ENCODE measurements at regions not wholly inside any gene's neighbourhood (a gene's known extent, or its start where the extent isn't known, plus 50 kb on each side); places are given as distances from the start of the nearest gene placed in this dataset.
A peak's percentile ranks its signal among the peaks of the same experiment; 100 is the strongest.
"Not testable (repeated sequence)": the region's sequence is repeated elsewhere in the genome, so short reads cannot be mapped to it uniquely, and the experiment has no call there.

DNA sequence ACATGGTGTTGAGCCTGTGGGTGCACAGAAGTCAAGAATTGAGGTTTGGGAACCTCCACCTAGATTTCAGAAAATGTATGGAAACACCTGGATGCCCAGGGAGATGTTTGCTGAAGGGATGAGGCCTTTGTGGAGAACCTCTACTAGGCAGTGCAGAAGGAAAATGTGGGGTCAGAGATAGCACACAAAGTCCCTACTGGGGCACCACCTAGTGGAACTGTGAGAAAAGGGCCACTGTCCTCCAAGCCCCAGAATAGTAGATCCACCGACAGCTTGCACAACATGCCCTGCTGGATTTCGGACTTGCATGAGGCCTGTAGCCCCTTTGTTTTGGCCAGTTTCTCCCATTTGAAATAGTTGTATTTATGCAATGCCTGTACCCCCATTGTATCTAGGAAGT lies 2027.3 kb downstream of the PCDH9 start:
- H3K4me3 Mint-ChIP-seq; H3K27ac Mint-ChIP-seq; H3K27me3 Mint-ChIP-seq (ENCODE audit: low read depth); H3K36me3 Mint-ChIP-seq (ENCODE audit: low read depth); H3K4me1 Mint-ChIP-seq (ENCODE audit: low read depth); DNase-seq (ENCODE audit: low spot score): not testable (repeated sequence)
- peaks cover 30% of the 10 kb centered on the region for H3K9me3 Mint-ChIP-seq

DNA sequence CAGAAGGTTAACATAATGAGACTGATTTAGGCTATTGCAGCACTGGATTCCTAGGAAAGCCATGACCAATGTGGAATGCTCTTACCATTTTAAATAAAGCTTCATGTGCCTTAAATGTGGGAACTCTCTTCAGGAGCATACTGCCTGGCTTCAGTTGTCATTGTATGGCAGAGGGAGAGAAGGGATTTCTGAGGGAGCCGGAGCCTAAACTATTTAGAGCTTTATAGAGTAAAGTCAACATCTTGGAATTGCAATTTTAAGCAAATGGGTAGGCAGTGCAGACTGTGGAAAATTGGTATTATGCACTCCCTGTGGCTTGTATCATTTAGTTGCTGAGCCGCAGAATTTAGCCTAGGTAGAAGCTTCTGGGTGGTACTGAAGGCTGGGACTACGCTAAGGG lies 2041.4 kb downstream of the PCDH9 start:
- Mint-ChIP-seq H3K27ac (no peak overlapping the region), H3K36me3 (ENCODE audit: low read depth) (no peaks in the 10 kb centered on the region), H3K4me1 (ENCODE audit: low read depth) (no peaks in the 10 kb centered on the region), H3K9me3 (peaks cover 42% of the 10 kb centered on the region), H3K27me3 (ENCODE audit: low read depth) (no peaks in the 10 kb centered on the region), H3K4me3 (no peak overlapping the region)
- DNase-seq (ENCODE audit: low spot score) = no peak

DNA sequence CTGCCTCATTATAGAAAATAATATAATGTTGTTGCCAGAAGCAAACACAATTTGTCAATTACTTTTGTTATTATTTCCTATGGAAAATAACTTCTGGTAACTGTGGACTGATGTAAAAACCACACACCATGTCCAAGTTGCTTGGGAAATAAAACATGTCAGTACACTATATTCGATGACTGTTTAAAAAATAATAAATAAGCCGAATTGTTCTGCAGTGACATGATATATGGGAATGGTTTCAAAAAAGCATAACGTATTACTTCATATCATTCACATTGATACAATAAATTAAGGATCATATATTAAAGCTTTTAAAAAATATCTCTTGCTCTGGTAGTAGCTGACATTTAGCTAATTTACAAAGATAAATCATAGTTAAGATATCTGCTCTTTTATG lies 2062.1 kb downstream of the PCDH9 start:
- no peak for DNase-seq (ENCODE audit: low spot score)
- Mint-ChIP-seq H3K27me3 (ENCODE audit: low read depth) (no peaks in the 10 kb centered on the region), H3K36me3 (ENCODE audit: low read depth) (no peaks in the 10 kb centered on the region), H3K9me3 (peaks cover 6% of the 10 kb centered on the region), H3K27ac (no peak overlapping the region), H3K4me1 (ENCODE audit: low read depth) (no peaks in the 10 kb centered on the region), H3K4me3 (no peak overlapping the region)

DNA sequence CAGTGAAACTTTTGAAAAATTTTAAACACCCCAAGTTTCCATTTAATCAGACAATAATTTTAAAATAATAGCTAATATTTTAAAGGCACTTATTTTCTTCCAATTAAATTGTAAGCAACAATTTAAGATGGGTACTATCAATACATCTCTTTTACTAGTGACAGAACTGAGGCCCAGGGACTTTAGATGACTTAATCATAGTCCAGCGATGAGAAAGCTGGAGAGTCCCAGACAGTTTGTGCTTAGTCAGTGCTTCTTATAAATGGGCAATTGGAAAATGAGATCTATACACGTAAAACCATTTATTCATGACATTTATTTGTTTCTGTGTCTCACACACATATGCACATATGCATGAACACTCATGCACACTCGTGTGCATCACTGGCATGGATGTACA lies 2063.5 kb downstream of the PCDH9 start:
- no peaks in the 10 kb centered on the region for H3K4me1 Mint-ChIP-seq (ENCODE audit: low read depth)
- H3K9me3 Mint-ChIP-seq = peaks cover 14% of the 10 kb centered on the region
- H3K4me3 Mint-ChIP-seq = no peak overlapping the region
- no peaks in the 10 kb centered on the region for H3K27me3 Mint-ChIP-seq (ENCODE audit: low read depth)
- H3K36me3 Mint-ChIP-seq (ENCODE audit: low read depth) = no peaks in the 10 kb centered on the region
- H3K27ac Mint-ChIP-seq = no peak overlapping the region
- DNase-seq (ENCODE audit: low spot score) = no peak

DNA sequence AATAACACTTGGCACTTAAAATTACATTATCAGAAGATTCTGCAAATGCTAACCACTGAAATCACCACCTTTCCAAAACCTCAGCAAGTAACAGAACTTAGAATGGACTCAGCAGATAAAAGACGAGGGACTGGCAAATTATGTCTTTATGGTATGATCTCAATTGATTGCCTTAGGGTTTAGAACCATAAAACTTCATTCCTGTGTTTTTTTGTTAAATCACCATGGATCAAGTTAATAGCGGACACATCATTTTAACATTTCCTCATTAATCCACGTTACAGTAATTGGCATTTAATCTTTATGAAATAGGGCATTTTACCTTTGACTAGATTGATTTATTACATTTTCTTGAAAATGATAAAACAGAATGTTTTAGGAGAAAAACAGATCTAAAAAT lies 2070.3 kb downstream of the PCDH9 start:
- peaks cover 36% of the 10 kb centered on the region for H3K9me3 Mint-ChIP-seq
- H3K36me3 Mint-ChIP-seq (ENCODE audit: low read depth) = no peaks in the 10 kb centered on the region
- no peak overlapping the region for H3K4me3 Mint-ChIP-seq
- DNase-seq (ENCODE audit: low spot score) = no peak
- H3K4me1 Mint-ChIP-seq (ENCODE audit: low read depth) = no peaks in the 10 kb centered on the region
- no peak overlapping the region for H3K27ac Mint-ChIP-seq
- no peaks in the 10 kb centered on the region for H3K27me3 Mint-ChIP-seq (ENCODE audit: low read depth)

DNA sequence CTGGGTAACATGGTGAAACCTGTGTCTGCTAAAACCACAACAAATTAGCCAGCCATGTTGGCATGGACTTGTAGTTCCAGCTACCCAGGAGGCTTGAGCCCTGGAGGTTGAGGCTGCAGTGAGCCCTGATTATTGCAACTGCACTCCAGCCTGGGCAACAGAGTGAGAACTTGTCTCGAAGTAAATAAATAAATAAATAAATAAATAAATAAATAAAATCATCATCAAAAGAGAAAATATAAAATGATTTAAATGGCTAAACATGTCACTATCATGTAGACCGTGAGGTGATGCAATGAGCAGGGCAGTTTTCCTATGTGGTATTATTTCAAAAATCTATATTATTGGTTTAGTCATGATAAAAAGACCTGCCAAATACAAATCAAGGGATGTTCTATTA lies 2074.3 kb downstream of the PCDH9 start:
- Mint-ChIP-seq H3K27ac (no peak overlapping the region), H3K9me3 (peaks cover 45% of the 10 kb centered on the region), H3K36me3 (ENCODE audit: low read depth) (no peaks in the 10 kb centered on the region), H3K27me3 (ENCODE audit: low read depth) (no peaks in the 10 kb centered on the region), H3K4me1 (ENCODE audit: low read depth) (no peaks in the 10 kb centered on the region), H3K4me3 (no peak overlapping the region)
- no peak for DNase-seq (ENCODE audit: low spot score)

DNA sequence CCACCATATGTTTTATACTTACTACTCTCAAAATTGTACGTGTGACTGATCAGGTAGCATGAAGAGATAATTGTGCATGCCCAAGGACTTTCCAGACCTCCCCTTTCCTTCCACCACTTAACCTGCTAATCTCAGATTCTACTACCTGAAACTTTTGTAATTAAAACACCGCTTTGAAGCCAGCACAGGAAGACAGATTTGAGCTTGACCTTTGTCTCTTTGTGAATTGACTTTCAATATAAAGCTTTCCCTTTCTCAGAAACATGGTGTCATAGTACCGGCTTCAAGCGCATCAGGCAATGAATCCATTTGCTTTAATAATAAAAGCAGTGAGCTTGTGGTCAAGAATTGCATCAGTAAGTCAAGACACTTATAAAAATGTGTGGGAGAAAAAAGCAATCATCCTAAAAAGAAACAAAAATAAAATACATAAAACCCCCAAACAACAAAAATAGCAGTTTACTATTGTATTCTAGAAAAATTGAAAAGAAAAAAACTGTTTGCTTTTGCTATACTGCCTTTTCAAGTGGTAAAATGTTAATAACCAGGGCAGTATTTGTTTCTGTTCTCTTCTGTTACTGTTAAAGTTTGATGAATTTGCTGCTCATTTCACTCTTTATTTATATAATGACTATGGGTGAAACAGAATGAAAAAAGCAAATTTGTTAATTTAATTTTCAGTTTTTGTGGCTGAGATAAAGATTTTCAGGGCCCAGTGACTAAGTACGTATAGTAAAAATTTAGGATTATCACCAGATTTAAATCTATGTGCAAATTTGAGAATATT lies 2075.3 kb downstream of the PCDH9 start:
- Mint-ChIP-seq H3K4me1 (ENCODE audit: low read depth) (no peaks in the 10 kb centered on the region), H3K27me3 (ENCODE audit: low read depth) (no peaks in the 10 kb centered on the region), H3K27ac (peak overlapping the region; percentile 3), H3K9me3 (peaks cover 41% of the 10 kb centered on the region), H3K4me3 (no peak overlapping the region), H3K36me3 (ENCODE audit: low read depth) (no peaks in the 10 kb centered on the region)
- DNase-seq (ENCODE audit: low spot score) = no peak

DNA sequence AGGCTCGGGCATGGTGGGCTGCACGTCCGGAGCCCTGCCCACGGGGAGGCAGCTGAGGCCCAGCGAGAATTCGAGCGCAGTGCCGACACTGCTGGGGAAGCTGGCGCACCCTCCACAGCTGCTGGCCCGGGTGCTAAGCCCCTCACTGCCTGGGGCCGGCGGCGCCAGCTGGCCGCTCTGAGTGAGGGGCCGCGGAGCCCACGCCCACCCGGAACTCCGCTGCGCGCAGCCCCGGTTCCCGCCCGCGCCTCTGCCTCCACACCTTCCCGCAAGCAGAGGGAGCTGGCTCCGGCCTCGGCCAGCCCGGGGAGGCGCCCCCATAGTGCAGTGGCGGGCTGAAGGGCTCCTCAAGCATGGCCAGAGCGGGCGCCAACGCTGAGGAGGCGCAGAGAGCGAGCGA lies 2080.4 kb downstream of the PCDH9 start:
- Mint-ChIP-seq H3K9me3 (peaks cover 47% of the 10 kb centered on the region), H3K4me1 (ENCODE audit: low read depth) (no peaks in the 10 kb centered on the region), H3K27ac (no peak overlapping the region), H3K4me3 (no peak overlapping the region), H3K27me3 (ENCODE audit: low read depth) (no peaks in the 10 kb centered on the region), H3K36me3 (ENCODE audit: low read depth) (peaks cover 2% of the 10 kb centered on the region)
- DNase-seq (ENCODE audit: low spot score) = no peak

DNA sequence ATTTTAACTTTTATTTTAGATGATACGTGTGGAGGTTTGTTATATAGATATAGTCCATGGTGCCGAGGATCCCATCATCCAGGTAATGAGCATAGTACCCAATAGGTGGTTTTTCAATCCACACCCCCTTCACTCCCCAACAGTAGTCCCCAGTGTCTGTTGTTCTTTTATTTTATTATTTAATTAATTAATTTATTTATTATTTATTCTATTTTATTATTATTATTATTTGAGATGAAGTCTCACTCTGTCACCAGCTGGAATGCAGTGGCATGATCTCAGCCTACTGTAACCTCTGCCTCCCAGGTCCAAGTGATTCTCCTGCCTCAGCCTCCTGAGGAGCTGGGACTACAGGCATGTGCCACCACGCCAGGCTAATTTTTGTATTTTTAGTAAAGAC lies 2086.2 kb downstream of the PCDH9 start:
- DNase-seq (ENCODE audit: low spot score) = no peak
- no peaks in the 10 kb centered on the region for H3K4me1 Mint-ChIP-seq (ENCODE audit: low read depth)
- H3K4me3 Mint-ChIP-seq = no peak overlapping the region
- no peak overlapping the region for H3K27ac Mint-ChIP-seq
- peaks cover 40% of the 10 kb centered on the region for H3K9me3 Mint-ChIP-seq
- no peaks in the 10 kb centered on the region for H3K27me3 Mint-ChIP-seq (ENCODE audit: low read depth)
- peaks cover 2% of the 10 kb centered on the region for H3K36me3 Mint-ChIP-seq (ENCODE audit: low read depth)

DNA sequence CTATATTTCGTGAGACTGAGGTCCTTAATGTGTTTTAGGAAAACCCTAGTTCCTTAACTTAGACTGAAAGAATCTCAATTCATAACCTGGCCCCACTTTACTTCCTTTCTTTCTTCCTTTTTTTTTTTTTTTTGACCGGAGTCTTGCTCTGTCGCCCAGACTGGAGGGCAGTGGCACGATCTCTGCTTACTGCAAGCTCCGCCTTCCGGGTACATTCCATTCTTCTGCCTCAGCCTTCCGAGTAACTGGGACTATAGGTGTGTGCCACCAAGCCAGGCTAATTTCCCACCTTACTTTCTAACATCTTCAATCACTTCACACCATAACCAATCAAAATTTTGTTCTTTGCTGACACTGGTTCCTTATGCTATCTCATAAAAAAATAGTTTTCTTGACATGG lies 2097.0 kb downstream of the PCDH9 start:
- H3K27me3 Mint-ChIP-seq (ENCODE audit: low read depth) = no peaks in the 10 kb centered on the region
- no peaks in the 10 kb centered on the region for H3K36me3 Mint-ChIP-seq (ENCODE audit: low read depth)
- no peak overlapping the region for H3K27ac Mint-ChIP-seq
- H3K4me3 Mint-ChIP-seq = no peak overlapping the region
- DNase-seq (ENCODE audit: low spot score) = no peak
- H3K4me1 Mint-ChIP-seq (ENCODE audit: low read depth) = no peaks in the 10 kb centered on the region
- H3K9me3 Mint-ChIP-seq = peaks cover 35% of the 10 kb centered on the region

DNA sequence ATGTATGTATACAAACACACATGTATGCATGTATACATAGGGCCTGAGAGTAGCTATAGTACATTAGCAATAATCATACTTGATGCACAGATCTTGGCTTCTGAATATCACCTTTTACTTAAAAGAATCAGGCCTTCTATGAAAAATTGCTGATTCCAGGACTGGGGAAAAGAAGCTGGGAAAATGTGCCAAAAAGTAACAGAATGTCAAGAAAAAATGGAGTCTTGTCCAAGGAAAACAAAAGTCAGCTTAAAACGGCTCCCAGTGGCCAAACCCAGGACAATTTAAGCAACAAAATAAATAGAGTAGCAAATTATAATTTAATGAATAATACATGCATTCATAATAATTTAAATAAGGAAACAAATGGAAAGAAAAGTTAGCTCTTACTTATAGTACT lies 2104.9 kb downstream of the PCDH9 start:
- no peak overlapping the region for H3K27ac Mint-ChIP-seq
- H3K4me3 Mint-ChIP-seq = no peak overlapping the region
- no peaks in the 10 kb centered on the region for H3K36me3 Mint-ChIP-seq (ENCODE audit: low read depth)
- no peak for DNase-seq (ENCODE audit: low spot score)
- H3K27me3 Mint-ChIP-seq (ENCODE audit: low read depth) = no peaks in the 10 kb centered on the region
- H3K4me1 Mint-ChIP-seq (ENCODE audit: low read depth) = no peaks in the 10 kb centered on the region
- peaks cover 40% of the 10 kb centered on the region for H3K9me3 Mint-ChIP-seq

DNA sequence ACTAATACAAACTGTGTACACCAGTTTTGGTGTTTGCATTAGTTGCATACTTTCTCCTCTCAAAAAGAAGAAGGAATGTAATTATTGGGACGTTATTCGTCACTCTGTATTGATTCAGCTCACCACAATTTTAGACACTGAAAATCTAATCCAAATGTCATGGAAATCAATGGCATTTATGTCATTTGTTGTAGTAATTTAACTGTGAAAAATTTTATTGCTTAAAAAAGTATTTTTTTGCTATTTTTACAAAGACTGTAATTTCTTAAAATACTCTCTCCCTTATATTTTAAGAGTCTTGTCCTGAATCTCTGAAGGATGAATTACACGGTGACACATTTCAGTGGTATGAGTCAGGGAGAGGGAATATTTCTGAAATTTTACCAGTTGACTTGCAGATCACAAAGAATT lies 2117.6 kb downstream of the PCDH9 start:
- H3K9me3 Mint-ChIP-seq = peaks cover 23% of the 10 kb centered on the region
- H3K4me3 Mint-ChIP-seq = no peak overlapping the region
- no peak overlapping the region for H3K27ac Mint-ChIP-seq
- H3K36me3 Mint-ChIP-seq (ENCODE audit: low read depth) = no peaks in the 10 kb centered on the region
- no peaks in the 10 kb centered on the region for H3K27me3 Mint-ChIP-seq (ENCODE audit: low read depth)
- H3K4me1 Mint-ChIP-seq (ENCODE audit: low read depth) = no peaks in the 10 kb centered on the region
- DNase-seq (ENCODE audit: low spot score) = no peak

DNA sequence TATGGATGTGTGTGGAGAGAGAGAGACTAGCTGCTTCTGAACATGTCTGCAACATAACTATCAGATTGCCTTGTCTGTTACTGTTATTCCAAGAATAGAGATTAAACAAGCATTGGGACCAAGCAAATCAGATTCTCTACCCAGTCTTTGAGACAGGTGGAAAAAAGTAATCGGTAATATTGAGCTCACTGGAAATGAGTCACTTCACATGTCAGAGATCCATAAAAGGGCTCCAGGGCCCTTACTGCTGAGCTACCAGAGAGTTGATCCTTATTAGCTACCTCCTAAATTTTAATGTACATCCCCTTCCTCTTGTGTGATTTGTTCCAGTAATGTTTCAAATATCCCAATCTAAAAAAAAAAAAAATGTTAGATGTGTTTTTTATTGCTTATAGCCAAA lies 2118.0 kb downstream of the PCDH9 start:
- Mint-ChIP-seq H3K4me3 (no peak overlapping the region), H3K4me1 (ENCODE audit: low read depth) (no peaks in the 10 kb centered on the region), H3K27ac (no peak overlapping the region), H3K9me3 (peaks cover 26% of the 10 kb centered on the region), H3K27me3 (ENCODE audit: low read depth) (no peaks in the 10 kb centered on the region), H3K36me3 (ENCODE audit: low read depth) (no peaks in the 10 kb centered on the region)
- DNase-seq (ENCODE audit: low spot score) = no peak

DNA sequence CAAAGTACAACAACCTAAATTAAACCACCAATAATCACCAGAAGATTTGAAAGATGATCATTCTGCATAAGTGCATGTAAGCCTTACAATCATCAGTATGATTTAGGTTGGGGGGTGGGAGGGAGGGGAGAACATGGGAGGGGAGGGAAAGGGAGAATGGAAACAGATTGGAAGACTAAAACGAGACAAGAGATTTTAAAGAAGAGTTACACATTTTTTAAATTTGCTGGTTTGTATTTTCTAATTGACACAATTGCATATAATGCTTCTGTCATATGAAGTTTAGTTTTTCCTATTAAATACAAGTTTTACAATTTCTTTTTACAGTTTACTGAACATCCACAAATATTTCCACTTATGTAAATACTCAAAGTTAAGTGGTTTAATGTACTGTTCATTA lies 2118.9 kb downstream of the PCDH9 start:
- no peaks in the 10 kb centered on the region for H3K36me3 Mint-ChIP-seq (ENCODE audit: low read depth)
- H3K27ac Mint-ChIP-seq = no peak overlapping the region
- H3K4me3 Mint-ChIP-seq = no peak overlapping the region
- no peaks in the 10 kb centered on the region for H3K4me1 Mint-ChIP-seq (ENCODE audit: low read depth)
- DNase-seq (ENCODE audit: low spot score) = no peak
- peaks cover 35% of the 10 kb centered on the region for H3K9me3 Mint-ChIP-seq
- H3K27me3 Mint-ChIP-seq (ENCODE audit: low read depth) = no peaks in the 10 kb centered on the region

DNA sequence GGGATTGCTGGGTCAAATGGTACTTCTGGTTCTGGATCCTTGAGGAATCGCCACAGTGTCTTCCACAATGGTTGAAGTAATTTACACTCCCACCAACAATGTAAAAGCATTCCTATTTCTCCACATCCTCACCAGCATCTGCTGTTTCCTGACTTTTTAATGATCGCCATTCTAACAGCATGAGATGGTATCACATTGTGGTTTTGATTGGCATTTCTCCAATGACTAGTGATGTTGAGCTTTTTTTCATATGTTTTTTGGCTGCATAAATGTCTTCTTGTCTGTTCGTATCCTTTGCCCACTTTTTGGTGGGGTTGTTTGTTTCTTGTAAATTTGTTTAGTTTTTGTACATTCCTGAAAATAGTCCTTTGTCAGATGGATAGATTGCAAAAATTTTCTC lies 2125.7 kb downstream of the PCDH9 start:
- not testable (repeated sequence) for H3K4me3 Mint-ChIP-seq; H3K27ac Mint-ChIP-seq; H3K4me1 Mint-ChIP-seq (ENCODE audit: low read depth); H3K36me3 Mint-ChIP-seq (ENCODE audit: low read depth); DNase-seq (ENCODE audit: low spot score); H3K27me3 Mint-ChIP-seq (ENCODE audit: low read depth)
- H3K9me3 Mint-ChIP-seq = peaks cover 34% of the 10 kb centered on the region
